Common myeloid progenitor, CD34-positive (primary cell): ENCODE measurements at regions not wholly inside any gene's neighbourhood (a gene's known extent, or its start where the extent isn't known, plus 50 kb on each side); places are given as distances from the start of the nearest gene placed in this dataset.

Experiments used
- CTCF ChIA-PET: fragments of 350-600 bp; sonication (Branson Sonifier 250); formaldehyde crosslinking; loops from one replicate; lab custom pipeline; 2021; ENCODE audit warnings: antibody characterized with exemption; lab: Charles Lee
- POLR2A ChIA-PET: fragments of 350-600 bp; sonication (Branson Sonifier 250); formaldehyde crosslinking; loops from one replicate; lab custom pipeline; 2021; ENCODE audit warnings: antibody characterized with exemption; lab: Charles Lee
- DNase-seq, 3 donors: peaks; one replicate each; pipeline versions ENCODE4 v3.0.0 to v3.0.0-alpha.2; 2013
- H3K27ac ChIP-seq, 2 experiments: 1 replicate in 1 of 2; 2 replicates in 1 of 2; pipeline ENCODE4 v1.7.0; 2013; ENCODE audit warnings: inconsistent platforms in 2 of 2, low read length in 2 of 2, mild to moderate bottlenecking in 2 of 2, low read depth in 1 of 2, moderate library complexity in 1 of 2; ENCODE audit not compliant: severe bottlenecking in 2 of 2, insufficient read depth in 1 of 2, poor library complexity in 1 of 2
- H3K27me3 ChIP-seq, 5 experiments: replicated peaks in 2 of 5; 1 replicate in 3 of 5; 2 replicates in 2 of 5; pipeline versions ENCODE4 v1.6.1 to v1.7.0; 2013; ENCODE audit warnings: low read length in 4 of 5, mild to moderate bottlenecking in 2 of 5, moderate library complexity in 2 of 5, inconsistent platforms in 1 of 5; ENCODE audit not compliant: insufficient read depth in 5 of 5, control insufficient read depth in 4 of 5
- H3K36me3 ChIP-seq, 4 experiments: 1 replicate in 2 of 4; 2 replicates in 2 of 4; pipeline versions ENCODE4 v1.6.1 to v1.7.0; 2013; ENCODE audit warnings: low read length in 3 of 4, control low read depth in 1 of 4, mild to moderate bottlenecking in 1 of 4; ENCODE audit not compliant: control insufficient read depth in 4 of 4, insufficient read depth in 4 of 4
- H3K4me1 ChIP-seq, 4 experiments: 1 replicate in 3 of 4; 2 replicates in 1 of 4; pipeline versions ENCODE4 v1.6.1 to v1.7.1; 2013; ENCODE audit warnings: low read length in 3 of 4, mild to moderate bottlenecking in 3 of 4, control low read depth in 1 of 4, inconsistent platforms in 1 of 4, moderate library complexity in 1 of 4; ENCODE audit not compliant: control insufficient read depth in 4 of 4, insufficient read depth in 4 of 4; ENCODE audit errors: control extremely low read depth in 1 of 4
- H3K4me3 ChIP-seq, 7 experiments: 1 replicate in 4 of 7; 2 replicates in 3 of 7; pipeline versions ENCODE4 v1.5.1 to v1.7.0; 2013; ENCODE audit warnings: mild to moderate bottlenecking in 7 of 7, low read length in 6 of 7, moderate library complexity in 6 of 7, inconsistent platforms in 2 of 7, low read depth in 2 of 7, control low read depth in 1 of 7; ENCODE audit not compliant: insufficient read depth in 4 of 7, control insufficient read depth in 1 of 7; ENCODE audit errors: extremely low read depth in 1 of 7
- H3K9me3 ChIP-seq, 5 experiments: 1 replicate in 4 of 5; 2 replicates in 1 of 5; pipeline versions ENCODE4 v1.6.1 to v1.7.1; 2013; ENCODE audit warnings: low read length in 4 of 5, mild to moderate bottlenecking in 2 of 5, inconsistent platforms in 1 of 5, low read depth in 1 of 5, moderate library complexity in 1 of 5; ENCODE audit not compliant: control insufficient read depth in 4 of 5, insufficient read depth in 2 of 5; ENCODE audit errors: control extremely low read depth in 1 of 5
- WGBS: methylation state at CpG from one replicate; pipeline ENCODE4 v1.1.5; 2013; ENCODE audit not compliant: insufficient coverage; 5-methylcytosine and 5-hydroxymethylcytosine counted together

- CTCF ChIA-PET, result interaction anchor here (0.5 to 3.5 kb wide), 3 partner anchors 9 to 742 kb away, joined by 4 to 35 read pairs (median 4); no protein-coding TSS in a partner anchor
- no peaks in the 10 kb centered on the region for H3K36me3 ChIP-seq
- WGBS, result 0% methylated on average over 1 of the region's 4 CpGs
- H3K4me3 ChIP-seq, result peak overlapping the region in 3 of 7 experiments; percentile 22 to 47 (median 32)
- H3K4me1 ChIP-seq, result peaks cover 11 to 20% (median 18%) of the 10 kb centered on the region in 4 experiments
- no peaks in the 10 kb centered on the region for H3K27me3 ChIP-seq
- DNase-seq, result peak; percentile 76 to 94 (median 89)
- H3K27ac ChIP-seq, result peak overlapping the region in 1 of 2 experiments; percentile 82
- peaks cover 0 to 4% (median 0%) of the 10 kb centered on the region in 5 experiments for H3K9me3 ChIP-seq
- POLR2A ChIA-PET, result interaction anchor here (0.5 to 0.7 kb wide), 3 partner anchors 11 to 54 kb away, joined by 3 read pairs; no protein-coding TSS in a partner anchor
These were observed 65.6 kb upstream of the KDM7A start for GRCh38 chr7:140242057-140243031.

GRCh38 chr7:140239653-140239935 lies 62.8 kb upstream of the KDM7A start:
- WGBS, result 100% methylated on average over 1 of the region's 2 CpGs
- POLR2A ChIA-PET, result no interaction called here
- Histone ChIP-seq H3K9me3 (no peaks in the 10 kb centered on the region), H3K27ac (no peak overlapping the region), H3K4me3 (no peak overlapping the region), H3K36me3 (no peaks in the 10 kb centered on the region), H3K4me1 (peaks cover 11 to 20% (median 18%) of the 10 kb centered on the region in 4 experiments), H3K27me3 (no peaks in the 10 kb centered on the region)
- CTCF ChIA-PET, result interaction anchor here (0.8 to 1.4 kb wide), 3 partner anchors 9 to 62 kb away, joined by 3 to 7 read pairs (median 3); partner anchors contain the start of gene KDM7A
- peak in 2 of 3 donors; percentile 27 to 43 for DNase-seq

GRCh38 chr7:140238778-140239652 lies 62.2 kb upstream of the KDM7A start:
- H3K27ac ChIP-seq, result no peak overlapping the region
- no peaks in the 10 kb centered on the region for H3K9me3 ChIP-seq
- no peak overlapping the region for H3K4me3 ChIP-seq
- no peak for DNase-seq
- no peaks in the 10 kb centered on the region for H3K36me3 ChIP-seq
- 91% methylated on average over 7 of the region's 15 CpGs for WGBS
- H3K27me3 ChIP-seq, result no peaks in the 10 kb centered on the region
- ChIA-PET CTCF (interaction anchor here (1.0 to 2.3 kb wide), 2 partner anchors 8 to 11 kb away, joined by 3 to 8 read pairs; no protein-coding TSS in a partner anchor), POLR2A (no interaction called here)
- peaks cover 11 to 20% (median 18%) of the 10 kb centered on the region in 4 experiments for H3K4me1 ChIP-seq

GRCh38 chr7:140237390-140237789 lies 60.6 kb upstream of the KDM7A start:
- no peak overlapping the region for H3K4me3 ChIP-seq
- H3K27me3 ChIP-seq, result peaks cover 0 to 2% (median 0%) of the 10 kb centered on the region in 5 experiments
- no peaks in the 10 kb centered on the region for H3K9me3 ChIP-seq
- DNase-seq, result no peak
- H3K4me1 ChIP-seq, result peaks cover 9 to 14% (median 10%) of the 10 kb centered on the region in 4 experiments
- 100% methylated on average over 3 of the region's 4 CpGs for WGBS
- ChIA-PET CTCF (interaction anchor here (1.1 to 2.3 kb wide), 2 partner anchors 12 to 102 kb away, joined by 3 to 8 read pairs; no protein-coding TSS in a partner anchor), POLR2A (no interaction called here)
- no peaks in the 10 kb centered on the region for H3K36me3 ChIP-seq
- H3K27ac ChIP-seq, result no peak overlapping the region

- Histone ChIP-seq H3K4me1 (peaks cover 2 to 12% (median 9%) of the 10 kb centered on the region in 4 experiments), H3K27me3 (peaks cover 0 to 7% (median 0%) of the 10 kb centered on the region in 5 experiments), H3K4me3 (no peak overlapping the region), H3K9me3 (no peaks in the 10 kb centered on the region), H3K27ac (no peak overlapping the region), H3K36me3 (no peaks in the 10 kb centered on the region)
- ChIA-PET POLR2A (no interaction called here), CTCF (interaction anchor here (1.1 to 2.3 kb wide), 2 partner anchors 13 to 102 kb away, joined by 3 to 8 read pairs; no protein-coding TSS in a partner anchor)
- DNase-seq, result no peak
- WGBS, result 93% methylated on average over 6 of the region's 6 CpGs
These were observed 59.8 kb upstream of the KDM7A start for GRCh38 chr7:140236626-140237025.

GRCh38 chr7:140235114-140235513 lies 58.3 kb upstream of the KDM7A start:
- Histone ChIP-seq H3K27me3 (peaks cover 0 to 18% (median 6%) of the 10 kb centered on the region in 5 experiments), H3K9me3 (no peaks in the 10 kb centered on the region), H3K4me1 (peaks cover 9 to 21% (median 18%) of the 10 kb centered on the region in 4 experiments), H3K27ac (no peak overlapping the region), H3K4me3 (no peak overlapping the region), H3K36me3 (no peaks in the 10 kb centered on the region)
- no peak for DNase-seq
- ChIA-PET POLR2A (no interaction called here), CTCF (no interaction called here)
- WGBS, result 92% methylated on average over 2 of the region's 5 CpGs
